IMR-90 (cell line): ENCODE measurements at regions not wholly inside any gene's neighbourhood (a gene's known extent, or its start where the extent isn't known, plus 50 kb on each side); places are given as distances from the start of the nearest gene placed in this dataset.

Experiments
- ATAC-seq: fragments of 200-7000 bp; cut with Tn5 transposase; 2 replicates; pipeline ENCODE4 v1.9.1; 2020; ENCODE audit warnings: low read depth, mild to moderate bottlenecking, moderate library complexity
- BruUV-seq: library from RNA; stranded (reverse); fragments of 400-500 nt; replicated peaks from 2 replicates; lab custom pipeline; 2021; lab: Mats Ljungman, UMichigan
- CTCF ChIA-PET: fragments of 300-600 bp; formaldehyde crosslinking; extraction: SDS; loops from one replicate; lab custom pipeline; 2021; ENCODE audit warnings: antibody characterized with exemption; lab: Yijun Ruan, JAX
- POLR2A ChIA-PET: fragments of 300-600 bp; sonication (Branson Sonifier 250); formaldehyde crosslinking; loops from one replicate; lab custom pipeline; 2022; ENCODE audit warnings: antibody characterized with exemption; ENCODE audit not compliant: unreplicated experiment; lab: Charles Lee
- DNase-seq: peaks from one replicate; pipeline ENCODE4 v3.0.0; 2013
- H2AFZ ChIP-seq: replicated peaks from 2 replicates; pipeline ENCODE3; 2013; ENCODE audit warnings: low read length, mild to moderate bottlenecking; ENCODE audit not compliant: poor library complexity
- H2AK5ac ChIP-seq: 2 replicates; pipeline ENCODE4 v1.6.1; 2013; ENCODE audit warnings: low read depth, low read length, inconsistent platforms
- H2AK9ac ChIP-seq: replicated peaks from 2 replicates; pipeline ENCODE3; 2013; ENCODE audit warnings: mild to moderate bottlenecking, low read depth, low read length, moderate library complexity; ENCODE audit not compliant: poor library complexity
- H2BK120ac ChIP-seq: 2 replicates; pipeline ENCODE4 v1.6.1; 2013; ENCODE audit warnings: low read depth, low read length, inconsistent platforms
- H2BK15ac ChIP-seq: 3 replicates; pipeline ENCODE4 v1.6.1; 2013; ENCODE audit warnings: low read depth, low read length, inconsistent platforms
- H2BK20ac ChIP-seq: 2 replicates; pipeline ENCODE4 v1.6.1; 2013; ENCODE audit warnings: low read depth, mild to moderate bottlenecking, inconsistent platforms, low read length, moderate library complexity
- H2BK5ac ChIP-seq: 2 replicates; pipeline ENCODE4 v1.6.1; 2013; ENCODE audit warnings: mild to moderate bottlenecking, low read depth, low read length, inconsistent platforms; ENCODE audit not compliant: poor library complexity, severe bottlenecking
- H3K14ac ChIP-seq: replicated peaks from 2 replicates; pipeline ENCODE4 v1.6.1; 2013; ENCODE audit warnings: low read depth, low read length, inconsistent platforms
- H3K18ac ChIP-seq: 2 replicates; pipeline ENCODE4 v1.6.1; 2013; ENCODE audit warnings: low read depth, low read length, control low read depth
- H3K23ac ChIP-seq: 2 replicates; pipeline ENCODE4 v1.6.1; 2013; ENCODE audit warnings: low read depth, low read length, inconsistent platforms
- H3K27ac ChIP-seq: 2 replicates; pipeline ENCODE4 v1.5.1; 2013; ENCODE audit warnings: mild to moderate bottlenecking, control low read depth, low read length; ENCODE audit not compliant: insufficient read depth
- H3K27me3 ChIP-seq: 2 replicates; pipeline ENCODE4 v1.6.1; 2013; ENCODE audit warnings: low read length; ENCODE audit not compliant: control insufficient read depth, insufficient read depth
- H3K36me3 ChIP-seq: 2 replicates; pipeline ENCODE4 v1.6.1; 2013; ENCODE audit warnings: low read length, mixed read lengths; ENCODE audit not compliant: control insufficient read depth, insufficient read depth
- H3K4ac ChIP-seq: 2 replicates; pipeline ENCODE4 v1.6.1; 2013; ENCODE audit warnings: low read depth, low read length, inconsistent platforms
- H3K4me1 ChIP-seq: 2 replicates; pipeline ENCODE4 v1.6.1; 2013; ENCODE audit warnings: low read length, mixed read lengths; ENCODE audit not compliant: control insufficient read depth, insufficient read depth
- H3K4me2 ChIP-seq: 2 replicates; pipeline ENCODE4 v1.6.1; 2013; ENCODE audit warnings: low read depth, mild to moderate bottlenecking, control low read depth, low read length, moderate library complexity
- H3K4me3 ChIP-seq: 2 replicates; pipeline ENCODE4 v1.5.1; 2013; ENCODE audit warnings: low read depth, mild to moderate bottlenecking, control low read depth, low read length, moderate library complexity; ENCODE audit not compliant: insufficient read depth
- H3K56ac ChIP-seq: 2 replicates; pipeline ENCODE4 v1.6.1; 2013; ENCODE audit warnings: low read length, inconsistent platforms; ENCODE audit not compliant: insufficient read depth; ENCODE audit errors: extremely low read depth
- H3K79me1 ChIP-seq, 2 experiments: 2 replicates each; pipeline ENCODE4 v1.6.1; 2013; ENCODE audit warnings: low read length in 2 of 2, inconsistent platforms in 1 of 2, low read depth in 1 of 2
- H3K9ac ChIP-seq: 2 replicates; pipeline ENCODE4 v1.6.1; 2013; ENCODE audit warnings: low read depth, low read length, control low read depth
- H3K9me1 ChIP-seq: 2 replicates; pipeline ENCODE4 v1.6.1; 2013; ENCODE audit warnings: low read length, inconsistent platforms; ENCODE audit not compliant: insufficient read depth
- H3K9me3 ChIP-seq: 2 replicates; pipeline ENCODE4 v1.6.1; 2013; ENCODE audit warnings: low read length; ENCODE audit not compliant: control insufficient read depth, insufficient read depth
- H4K20me1 ChIP-seq: 2 replicates; pipeline ENCODE4 v1.6.1; 2013; ENCODE audit warnings: low read length, inconsistent platforms; ENCODE audit not compliant: insufficient read depth
- H4K5ac ChIP-seq: 2 replicates; pipeline ENCODE4 v1.6.1; 2013; ENCODE audit warnings: mild to moderate bottlenecking, low read depth, low read length, control low read depth
- H4K8ac ChIP-seq, 2 experiments: 2 replicates each; pipeline ENCODE4 v1.6.1; 2013; ENCODE audit warnings: low read depth in 2 of 2, low read length in 2 of 2, control low read depth in 1 of 2, inconsistent platforms in 1 of 2
- H4K91ac ChIP-seq: 2 replicates; pipeline ENCODE4 v1.6.1; 2013; ENCODE audit warnings: low read depth, low read length, inconsistent platforms; ENCODE audit not compliant: insufficient read depth
- BHLHE40 ChIP-seq: fragments of 150-350 bp; IDR thresholded peaks from 2 replicates; pipeline ENCODE4 v1.6.1; 2016; ENCODE audit warnings: mild to moderate bottlenecking, low read depth, low read length
- CHD1 ChIP-seq: IDR thresholded peaks from 2 replicates; pipeline ENCODE4 v1.6.1; 2012; ENCODE audit warnings: low read depth, low read length, improper control_type of control experiment
- CTCF ChIP-seq: conservative IDR thresholded peaks from 2 replicates; pipeline ENCODE4 v1.5.1; 2012; ENCODE audit warnings: mild to moderate bottlenecking, low read depth, low read length, improper control_type of control experiment
- ELK1 ChIP-seq: fragments of 150-350 bp; IDR thresholded peaks from 2 replicates; pipeline ENCODE4 v1.6.1; 2016; ENCODE audit warnings: low read depth, mild to moderate bottlenecking, low read length, moderate library complexity, borderline replicate concordance
- FOS ChIP-seq: fragments of 150-350 bp; IDR thresholded peaks from 2 replicates; pipeline ENCODE4 v1.6.1; 2016; ENCODE audit warnings: low read depth, low read length
- MAFK ChIP-seq: IDR thresholded peaks from 2 replicates; pipeline ENCODE4 v1.6.1; 2012; ENCODE audit warnings: low read depth, low read length, improper control_type of control experiment
- MAZ ChIP-seq: IDR thresholded peaks from 2 replicates; pipeline ENCODE4 v1.6.1; 2012; ENCODE audit warnings: low read depth, mild to moderate bottlenecking, low read length, improper control_type of control experiment, moderate library complexity, borderline replicate concordance
- MXI1 ChIP-seq: IDR thresholded peaks from 2 replicates; pipeline ENCODE4 v1.6.1; 2012; ENCODE audit warnings: low read depth, mild to moderate bottlenecking, low read length, moderate library complexity, borderline replicate concordance
- NFE2L2 ChIP-seq: fragments of 150-350 bp; IDR thresholded peaks from 2 replicates; pipeline ENCODE4 v1.6.1; 2016; ENCODE audit warnings: low read depth, mild to moderate bottlenecking, low read length
- POLR2A ChIP-seq: IDR thresholded peaks from 2 replicates; pipeline ENCODE4 v1.6.1; 2012; ENCODE audit warnings: mild to moderate bottlenecking, low read depth, low read length
- RAD21 ChIP-seq: IDR thresholded peaks from 2 replicates; pipeline ENCODE4 v1.6.1; 2012; ENCODE audit warnings: low read length, improper control_type of control experiment
- RCOR1 ChIP-seq: IDR thresholded peaks from 2 replicates; pipeline ENCODE4 v1.6.1; 2012; ENCODE audit warnings: mild to moderate bottlenecking, low read length, improper control_type of control experiment; ENCODE audit not compliant: insufficient replicate concordance
- RFX5 ChIP-seq: IDR thresholded peaks from 2 replicates; pipeline ENCODE4 v1.8.0; 2012; ENCODE audit warnings: low read depth, mild to moderate bottlenecking, low read length, moderate library complexity
- SMC3 ChIP-seq: fragments of 150-350 bp; IDR thresholded peaks from 2 replicates; pipeline ENCODE4 v1.6.1; 2016; ENCODE audit warnings: low read depth, mild to moderate bottlenecking, antibody characterized with exemption, low read length, moderate library complexity
- WGBS, 2 experiments: methylation state at CpG; one replicate each; pipeline versions ENCODE4 v1.1.5 to v1.1.7; 2013; ENCODE audit warnings: missing lambda C conversion rate in 2 of 2; ENCODE audit not compliant: insufficient read length in 1 of 2; ENCODE audit errors: extremely low coverage in 2 of 2; 5-methylcytosine and 5-hydroxymethylcytosine counted together
- dilution Hi-C: fragments of 300-500 bp; cut with HindIII; formaldehyde crosslinking; loops from one replicate; pipeline ENCODE4 v1.14.3; 2018; ENCODE audit warnings: low sequenced_read_pairs; ENCODE audit not compliant: unreplicated experiment
- in situ Hi-C: fragments of 300-500 bp; cut with MboI; formaldehyde crosslinking; loops from 3 replicates; pipeline ENCODE4 v1.14.3; 2019; ENCODE audit warnings: low sequenced_read_pairs, inconsistent platforms, mixed read lengths
- intact Hi-C: fragments of 100-400 bp; cut with micrococcal nuclease; formaldehyde crosslinking; loops from 2 replicates; pipeline ENCODE4 v1.10.0; 2022
- TF ChIP-seq, protein P1 (sequence below): fragments of 150-350 bp; IDR thresholded peaks from 2 replicates; pipeline ENCODE4 v1.6.1; 2017; ENCODE audit warnings: mild to moderate bottlenecking, antibody characterized with exemption, low read length, low read depth

DNA sequence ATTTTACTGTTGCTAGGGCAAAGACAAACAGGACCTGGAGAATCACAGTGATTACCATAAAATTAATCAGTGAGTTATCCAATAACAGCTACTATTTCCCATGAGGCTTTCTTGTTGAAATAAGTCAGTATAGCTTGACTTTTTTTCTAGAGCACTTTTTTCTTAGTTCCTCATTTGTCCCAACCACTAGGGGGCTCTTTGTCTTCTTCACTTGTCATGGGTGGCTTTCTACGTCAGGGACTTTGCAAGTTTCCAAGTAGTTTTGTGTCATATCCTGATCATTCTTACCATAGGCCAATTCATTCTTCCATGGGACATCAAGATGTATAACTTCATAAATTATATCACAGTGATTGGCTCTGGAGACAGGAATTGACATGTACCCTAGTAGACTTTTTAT is 1019.6 kb upstream of the PIK3C3 start:
- WGBS, 2 experiments: no CpG with 5 or more reads among the region's 1 CpG
- H3K4ac ChIP-seq: no peak overlapping the region
- no peak overlapping the region for H3K27ac ChIP-seq
- no peaks in the 10 kb centered on the region for H3K79me1 ChIP-seq
- no peaks in the 10 kb centered on the region for H3K36me3 ChIP-seq
- no peak overlapping the region for H2AK5ac ChIP-seq
- no peak overlapping the region for H2BK120ac ChIP-seq
- H4K20me1 ChIP-seq: no peaks in the 10 kb centered on the region
- no peak overlapping the region for H3K23ac ChIP-seq
- H3K9me3 ChIP-seq: no peaks in the 10 kb centered on the region
- H4K8ac ChIP-seq: no peak overlapping the region
- no peaks in the 10 kb centered on the region for H3K4me1 ChIP-seq
- H3K14ac ChIP-seq: no peak overlapping the region
- H2BK20ac ChIP-seq: no peak overlapping the region
- dilution Hi-C loops (no loop called here), intact Hi-C loops (no loop called here), in situ Hi-C loops (no loop called here)
- no peak overlapping the region for H2AFZ ChIP-seq
- no peaks in the 10 kb centered on the region for H3K9me1 ChIP-seq
- no peak overlapping the region for H3K18ac ChIP-seq
- H4K5ac ChIP-seq: no peak overlapping the region
- CTCF ChIA-PET: interaction anchor here (1.1 to 1.4 kb wide), 2 partner anchors 10 to 12 kb away, joined by 3 to 5 read pairs; no protein-coding TSS in a partner anchor
- H3K4me2 ChIP-seq: no peak overlapping the region
- ATAC-seq (no peak), DNase-seq (peak; percentile 15)
- no peak overlapping the region for H4K91ac ChIP-seq
- BruUV-seq: no TSS peak
- no peak overlapping the region for H3K56ac ChIP-seq
- H2AK9ac ChIP-seq: no peak overlapping the region
- no peak overlapping the region for H3K4me3 ChIP-seq
- POLR2A ChIA-PET: no interaction called here
- TF ChIP-seq ELK1 (no peak), MAFK (no peak), MAZ (no peak), NFE2L2 (no peak), CHD1 (no peak), MXI1 (no peak), CTCF (peak; percentile 30), SMC3 (0 out of 2 replicates have a peak, but pooled peaks have one; percentile 13), RFX5 (no peak), FOS (no peak), POLR2A (no peak), RAD21 (0 out of 2 replicates have a peak, but pooled peaks have one; percentile 16), BHLHE40 (no peak), RCOR1 (no peak)
- TF ChIP-seq, protein P1, sequence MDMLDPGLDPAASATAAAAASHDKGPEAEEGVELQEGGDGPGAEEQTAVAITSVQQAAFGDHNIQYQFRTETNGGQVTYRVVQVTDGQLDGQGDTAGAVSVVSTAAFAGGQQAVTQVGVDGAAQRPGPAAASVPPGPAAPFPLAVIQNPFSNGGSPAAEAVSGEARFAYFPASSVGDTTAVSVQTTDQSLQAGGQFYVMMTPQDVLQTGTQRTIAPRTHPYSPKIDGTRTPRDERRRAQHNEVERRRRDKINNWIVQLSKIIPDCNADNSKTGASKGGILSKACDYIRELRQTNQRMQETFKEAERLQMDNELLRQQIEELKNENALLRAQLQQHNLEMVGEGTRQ: no peak
- no peak overlapping the region for H3K9ac ChIP-seq
- H2BK5ac ChIP-seq: no peak overlapping the region
- no peaks in the 10 kb centered on the region for H3K27me3 ChIP-seq
- H2BK15ac ChIP-seq: no peak overlapping the region
